Lung (tissue), 11 donors: ENCODE measurements at regions not wholly inside any gene's neighbourhood (a gene's known extent, or its start where the extent isn't known, plus 50 kb on each side); places are given as distances from the start of the nearest gene placed in this dataset.

ENCODE experiments used
- ATAC-seq: fragments of 200-7000 bp; cut with Tn5 transposase; one replicate; pipeline ENCODE4 v1.9.1; 2020; ENCODE audit warnings: moderate number of reproducible peaks; ENCODE audit not compliant: insufficient read depth, low FRiP score
- DNase-seq, 3 donors: peaks; one replicate each; pipeline ENCODE4 v3.0.0-alpha.2; 2013 to 2017
- H3K27ac ChIP-seq, 2 donors: one replicate each; pipeline ENCODE4 v1.5.1; 2013; ENCODE audit warnings: mild to moderate bottlenecking in 2 of 2, moderate library complexity in 2 of 2, control low read depth in 1 of 2, inconsistent platforms in 1 of 2, low read depth in 1 of 2, low read length in 1 of 2
- H3K27me3 ChIP-seq, 3 donors: one replicate each; pipeline ENCODE4 v1.5.1; 2013; ENCODE audit warnings: low read length in 2 of 3; ENCODE audit not compliant: control insufficient read depth in 3 of 3, insufficient read depth in 3 of 3
- H3K36me3 ChIP-seq, 4 donors: one replicate each; pipeline ENCODE4 v1.5.1; 2013; ENCODE audit warnings: low read length in 4 of 4, mild to moderate bottlenecking in 1 of 4, moderate library complexity in 1 of 4; ENCODE audit not compliant: control insufficient read depth in 4 of 4, insufficient read depth in 4 of 4
- H3K4me1 ChIP-seq, 5 donors: one replicate each; pipeline ENCODE4 v1.5.1; 2013; ENCODE audit warnings: low read length in 5 of 5, mild to moderate bottlenecking in 2 of 5, moderate library complexity in 1 of 5; ENCODE audit not compliant: control insufficient read depth in 5 of 5, insufficient read depth in 5 of 5
- H3K4me3 ChIP-seq: one replicate; pipeline ENCODE4 v1.5.1; 2013; ENCODE audit warnings: mild to moderate bottlenecking, control low read depth, moderate library complexity
- H3K9ac ChIP-seq, 2 donors: one replicate each; pipeline ENCODE4 v1.5.1; 2013; ENCODE audit warnings: low read length in 2 of 2, control low read depth in 1 of 2; ENCODE audit not compliant: insufficient read depth in 1 of 2
- H3K9me3 ChIP-seq, 4 donors: one replicate each; pipeline ENCODE4 v1.5.1; 2013; ENCODE audit warnings: low read length in 3 of 4, mild to moderate bottlenecking in 1 of 4, moderate library complexity in 1 of 4; ENCODE audit not compliant: control insufficient read depth in 4 of 4, insufficient read depth in 3 of 4
- WGBS, 2 donors: extraction: QIAGEN DNeasy Blood & Tissue Kit; methylation state at CpG; one replicate each; pipeline ENCODE4 v1.1.7; 2013; 5-methylcytosine and 5-hydroxymethylcytosine counted together
- TF ChIP-seq, protein P1 (sequence below): IDR thresholded peaks from 2 replicates; pipeline ENCODE4 v1.5.1; 2012; ENCODE audit warnings: mild to moderate bottlenecking; ENCODE audit errors: control extremely low read depth, extremely low read depth
- donor health status: control.
- donor health status: control.
- donor health status: Bipolar disorder and iron deficiency.
- donor health status: healthy.
- donor health status: DM: yes; HTN: yes; CAD: no.

GRCh38 chr1:38250356-38250755 is 203.8 kb upstream of the POU3F1 start:
- peaks cover 0 to 12% (median 0%) of the 10 kb centered on the region in 3 donors for H3K27me3 ChIP-seq
- H3K9me3 ChIP-seq: peaks cover 0 to 2% (median 0%) of the 10 kb centered on the region in 4 donors
- 91 to 92% methylated on average over 3 of the region's 3 CpGs for WGBS, 2 donors

GRCh38 chr1:38249001-38249400 is 202.4 kb upstream of the POU3F1 start:
- no peak overlapping the region for H3K4me3 ChIP-seq
- DNase-seq (peak in 1 of 3 donors; percentile 49), ATAC-seq (no peak)
- 69 to 74% methylated on average over 7 of the region's 7 CpGs for WGBS, 2 donors
- H3K9ac ChIP-seq: no peak overlapping the region
- H3K27ac ChIP-seq: no peak overlapping the region
- TF ChIP-seq, protein P1, sequence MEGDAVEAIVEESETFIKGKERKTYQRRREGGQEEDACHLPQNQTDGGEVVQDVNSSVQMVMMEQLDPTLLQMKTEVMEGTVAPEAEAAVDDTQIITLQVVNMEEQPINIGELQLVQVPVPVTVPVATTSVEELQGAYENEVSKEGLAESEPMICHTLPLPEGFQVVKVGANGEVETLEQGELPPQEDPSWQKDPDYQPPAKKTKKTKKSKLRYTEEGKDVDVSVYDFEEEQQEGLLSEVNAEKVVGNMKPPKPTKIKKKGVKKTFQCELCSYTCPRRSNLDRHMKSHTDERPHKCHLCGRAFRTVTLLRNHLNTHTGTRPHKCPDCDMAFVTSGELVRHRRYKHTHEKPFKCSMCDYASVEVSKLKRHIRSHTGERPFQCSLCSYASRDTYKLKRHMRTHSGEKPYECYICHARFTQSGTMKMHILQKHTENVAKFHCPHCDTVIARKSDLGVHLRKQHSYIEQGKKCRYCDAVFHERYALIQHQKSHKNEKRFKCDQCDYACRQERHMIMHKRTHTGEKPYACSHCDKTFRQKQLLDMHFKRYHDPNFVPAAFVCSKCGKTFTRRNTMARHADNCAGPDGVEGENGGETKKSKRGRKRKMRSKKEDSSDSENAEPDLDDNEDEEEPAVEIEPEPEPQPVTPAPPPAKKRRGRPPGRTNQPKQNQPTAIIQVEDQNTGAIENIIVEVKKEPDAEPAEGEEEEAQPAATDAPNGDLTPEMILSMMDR: no peak
- no peaks in the 10 kb centered on the region for H3K36me3 ChIP-seq
- no peaks in the 10 kb centered on the region for H3K9me3 ChIP-seq
- peaks cover 0 to 12% (median 0%) of the 10 kb centered on the region in 3 donors for H3K27me3 ChIP-seq
- H3K4me1 ChIP-seq: peaks cover 0 to 22% (median 4%) of the 10 kb centered on the region in 5 donors

More at GRCh38 chr1:38250356-38250755, 203.8 kb upstream of the POU3F1 start:
- peaks cover 0 to 22% (median 4%) of the 10 kb centered on the region in 5 donors for H3K4me1 ChIP-seq
- no peaks in the 10 kb centered on the region for H3K36me3 ChIP-seq
- DNase-seq (no peak), ATAC-seq (no peak)
- H3K4me3 ChIP-seq: no peak overlapping the region
- TF ChIP-seq, protein P1: no peak
- H3K9ac ChIP-seq: no peak overlapping the region
- no peak overlapping the region for H3K27ac ChIP-seq

GRCh38 chr1:38246955-38247952 is 200.7 kb upstream of the POU3F1 start:
- no peaks in the 10 kb centered on the region for H3K36me3 ChIP-seq
- TF ChIP-seq, protein P1: no peak
- H3K4me1 ChIP-seq: peaks cover 0 to 22% (median 4%) of the 10 kb centered on the region in 5 donors
- no peak for ATAC-seq
- H3K9ac ChIP-seq: no peak overlapping the region
- 58 to 60% methylated on average over 24 of the region's 24 CpGs for WGBS, 2 donors
- H3K4me3 ChIP-seq: no peak overlapping the region
- H3K27me3 ChIP-seq: peaks cover 0 to 8% (median 0%) of the 10 kb centered on the region in 3 donors
- no peaks in the 10 kb centered on the region for H3K9me3 ChIP-seq
- no peak overlapping the region for H3K27ac ChIP-seq
- peak; percentile 58 to 73 (median 68) for DNase-seq
